Omental fat pad (tissue), 3 donors: ENCODE measurements at regions not wholly inside any gene's neighbourhood (a gene's known extent, or its start where the extent isn't known, plus 50 kb on each side); places are given as distances from the start of the nearest gene placed in this dataset.
"Not testable (repeated sequence)": the region's sequence is repeated elsewhere in the genome, so short reads cannot be mapped to it uniquely, and the experiment has no call there.

Experiments used
- ATAC-seq: fragments of 150-250 bp; one replicate; pipeline ENCODE4 v1.9.1; 2016; ENCODE audit warnings: mild to moderate bottlenecking, moderate library complexity; ENCODE audit not compliant: low FRiP score
- DNase-seq: peaks from one replicate; pipeline ENCODE4 v3.0.0-alpha.2; 2019; ENCODE audit warnings: low spot score
- TF ChIP-seq, protein P1 (sequence below), 3 donors: fragments of 450-650 bp; IDR thresholded peaks; one replicate each; pipeline ENCODE4 v1.5.1; 2016 to 2017; ENCODE audit warnings: antibody characterized with exemption in 3 of 3, mild to moderate bottlenecking in 3 of 3, moderate library complexity in 2 of 3

GRCh38 chr4:17238633-17239032 lies 273.3 kb downstream of the QDPR start:
- no peak for ATAC-seq
- TF ChIP-seq, protein P1, sequence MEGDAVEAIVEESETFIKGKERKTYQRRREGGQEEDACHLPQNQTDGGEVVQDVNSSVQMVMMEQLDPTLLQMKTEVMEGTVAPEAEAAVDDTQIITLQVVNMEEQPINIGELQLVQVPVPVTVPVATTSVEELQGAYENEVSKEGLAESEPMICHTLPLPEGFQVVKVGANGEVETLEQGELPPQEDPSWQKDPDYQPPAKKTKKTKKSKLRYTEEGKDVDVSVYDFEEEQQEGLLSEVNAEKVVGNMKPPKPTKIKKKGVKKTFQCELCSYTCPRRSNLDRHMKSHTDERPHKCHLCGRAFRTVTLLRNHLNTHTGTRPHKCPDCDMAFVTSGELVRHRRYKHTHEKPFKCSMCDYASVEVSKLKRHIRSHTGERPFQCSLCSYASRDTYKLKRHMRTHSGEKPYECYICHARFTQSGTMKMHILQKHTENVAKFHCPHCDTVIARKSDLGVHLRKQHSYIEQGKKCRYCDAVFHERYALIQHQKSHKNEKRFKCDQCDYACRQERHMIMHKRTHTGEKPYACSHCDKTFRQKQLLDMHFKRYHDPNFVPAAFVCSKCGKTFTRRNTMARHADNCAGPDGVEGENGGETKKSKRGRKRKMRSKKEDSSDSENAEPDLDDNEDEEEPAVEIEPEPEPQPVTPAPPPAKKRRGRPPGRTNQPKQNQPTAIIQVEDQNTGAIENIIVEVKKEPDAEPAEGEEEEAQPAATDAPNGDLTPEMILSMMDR (IDR thresholded peaks at IDR 0.05), result no peak
- DNase-seq, result no peak

GRCh38 chr4:17236686-17237085 lies 275.2 kb downstream of the QDPR start:
- TF ChIP-seq, protein P1 (IDR thresholded peaks at IDR 0.05), result no peak
- DNase-seq, result no peak
- ATAC-seq, result peak; percentile 32

GRCh38 chr4:17234678-17235077 lies 277.2 kb downstream of the QDPR start:
- no peak for ATAC-seq
- no peak for DNase-seq
- TF ChIP-seq, protein P1 (IDR thresholded peaks at IDR 0.05), result no peak

GRCh38 chr4:17232566-17233253 lies 279.2 kb downstream of the QDPR start:
- no peak for DNase-seq
- TF ChIP-seq, protein P1 (IDR thresholded peaks at IDR 0.05), result no peak
- ATAC-seq, result peak; percentile 77

DNA sequence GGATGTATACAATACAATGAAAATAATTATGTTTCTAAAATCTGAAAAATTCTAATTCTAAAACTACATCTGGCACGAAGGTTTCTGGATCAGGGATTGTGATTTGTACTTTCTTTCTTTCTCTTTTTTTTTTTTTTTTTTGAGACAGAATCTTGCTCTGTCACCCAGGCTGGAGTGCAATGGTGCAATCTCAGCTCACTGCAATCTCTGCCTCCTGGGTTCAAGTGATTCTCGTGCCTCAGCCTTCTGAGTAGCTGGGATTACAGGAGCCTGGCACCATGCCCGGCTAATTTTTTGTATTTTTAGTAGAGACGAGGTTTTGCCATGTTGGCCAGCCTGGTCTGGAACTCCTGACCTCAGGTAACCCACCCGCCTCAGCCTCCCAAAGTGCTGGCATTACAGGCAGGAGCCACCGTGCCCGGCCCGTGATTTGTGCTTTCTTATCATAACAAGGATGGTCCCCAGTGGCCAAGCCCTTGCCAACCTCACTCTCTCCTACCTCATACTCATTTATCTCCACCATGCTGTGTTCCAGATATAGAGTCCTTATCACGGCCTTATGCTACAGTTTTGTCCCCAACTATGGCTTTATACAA lies 279.9 kb downstream of the QDPR start:
- ATAC-seq, result peak; percentile 42
- not testable (repeated sequence) for DNase-seq

DNA sequence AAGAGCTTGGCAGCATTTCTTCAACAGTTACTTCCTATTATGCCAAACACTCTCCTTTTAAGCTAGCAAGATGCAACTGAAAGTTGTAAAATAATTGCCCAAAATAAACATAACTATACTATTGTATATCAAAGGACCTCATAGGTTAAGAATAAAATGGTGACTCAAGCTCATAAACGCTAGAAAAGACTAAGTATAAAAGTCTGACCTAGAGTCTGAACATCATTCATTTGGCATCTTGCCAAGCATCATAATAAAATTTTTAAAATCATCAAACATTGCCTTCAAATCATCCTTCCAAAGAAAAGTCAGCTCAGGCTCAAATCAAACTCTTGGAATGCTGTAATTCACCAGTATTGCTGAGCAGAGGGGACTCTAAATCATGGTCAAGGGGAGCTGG lies 281.2 kb downstream of the QDPR start:
- TF ChIP-seq, protein P1 (IDR thresholded peaks at IDR 0.05), result no peak
- ATAC-seq (no peak), DNase-seq (no peak)

GRCh38 chr4:17220816-17221215 lies 291.1 kb downstream of the QDPR start:
- TF ChIP-seq, protein P1 (IDR thresholded peaks at IDR 0.05), result no peak
- DNase-seq, result no peak
- no peak for ATAC-seq
